IPS DF 6.9 (cell line): ENCODE measurements at regions not wholly inside any gene's neighbourhood (a gene's known extent, or its start where the extent isn't known, plus 50 kb on each side); places are given as distances from the start of the nearest gene placed in this dataset.
A peak's percentile ranks its signal among the peaks of the same experiment; 100 is the strongest.

Experiments used
- DNase-seq: peaks from one replicate; pipeline ENCODE4 v3.0.0-alpha.2; 2013; ENCODE audit warnings: low read depth, low spot score
- H3K27ac ChIP-seq: one replicate; pipeline ENCODE4 v1.5.1; 2013; ENCODE audit warnings: low read length, control low read depth
- H3K27me3 ChIP-seq: 2 replicates; pipeline ENCODE4 v1.6.1; 2013; ENCODE audit warnings: mild to moderate bottlenecking, low read length; ENCODE audit not compliant: control insufficient read depth, insufficient read depth
- H3K36me3 ChIP-seq: 2 replicates; pipeline ENCODE4 v1.6.1; 2013; ENCODE audit warnings: low read length; ENCODE audit not compliant: control insufficient read depth, insufficient read depth
- H3K4me1 ChIP-seq: 2 replicates; pipeline ENCODE4 v1.6.1; 2013; ENCODE audit warnings: low read length; ENCODE audit not compliant: control insufficient read depth, insufficient read depth
- H3K4me3 ChIP-seq: 2 replicates; pipeline ENCODE4 v1.5.1; 2013; ENCODE audit warnings: mild to moderate bottlenecking, low read length
- H3K9me3 ChIP-seq: 2 replicates; pipeline ENCODE4 v1.6.1; 2013; ENCODE audit warnings: low read length, inconsistent platforms; ENCODE audit not compliant: control insufficient read depth, insufficient read depth
- WGBS: extraction: QIAGEN DNeasy Blood & Tissue Kit; methylation state at CpG from one replicate; pipeline ENCODE4 v1.1.7; 2013; ENCODE audit warnings: mixed read lengths, missing lambda C conversion rate; ENCODE audit not compliant: insufficient read length, insufficient coverage; 5-methylcytosine and 5-hydroxymethylcytosine counted together

GRCh38 chr7:42700406-42701327, 211.2 kb downstream of the C7orf25 start:
- no peaks in the 10 kb centered on the region for H3K4me1 ChIP-seq
- no peak for DNase-seq
- no peaks in the 10 kb centered on the region for H3K36me3 ChIP-seq
- no CpG with 5 or more reads among the region's 6 CpGs for WGBS
- no peaks in the 10 kb centered on the region for H3K27me3 ChIP-seq
- H3K9me3 ChIP-seq: no peaks in the 10 kb centered on the region
- H3K4me3 ChIP-seq: no peak overlapping the region
- H3K27ac ChIP-seq: no peak overlapping the region

- Histone ChIP-seq H3K9me3 (no peaks in the 10 kb centered on the region), H3K4me3 (no peak overlapping the region), H3K36me3 (no peaks in the 10 kb centered on the region), H3K4me1 (no peaks in the 10 kb centered on the region), H3K27me3 (no peaks in the 10 kb centered on the region), H3K27ac (no peak overlapping the region)
- no CpG with 5 or more reads among the region's 11 CpGs for WGBS
- no peak for DNase-seq
These were observed 212.3 kb downstream of the C7orf25 start for GRCh38 chr7:42699380-42700178.

- Histone ChIP-seq H3K36me3 (no peaks in the 10 kb centered on the region), H3K9me3 (no peaks in the 10 kb centered on the region)
- no CpG with 5 or more reads among the region's 7 CpGs for WGBS
These were observed 213.1 kb downstream of the C7orf25 start for GRCh38 chr7:42698600-42699374.

GRCh38 chr7:42694894-42695507, 216.9 kb downstream of the C7orf25 start:
- no CpG with 5 or more reads among the region's 6 CpGs for WGBS
- H3K4me1 ChIP-seq: no peaks in the 10 kb centered on the region; the same call in 1 of the 2 replicates
- H3K27ac ChIP-seq: no peak overlapping the region
- H3K36me3 ChIP-seq: no peaks in the 10 kb centered on the region
- no peak for DNase-seq
- H3K9me3 ChIP-seq: no peaks in the 10 kb centered on the region
- no peaks in the 10 kb centered on the region for H3K27me3 ChIP-seq
- no peak overlapping the region for H3K4me3 ChIP-seq

More at GRCh38 chr7:42698600-42699374, 213.1 kb downstream of the C7orf25 start:
- DNase-seq: no peak
- H3K4me3 ChIP-seq: no peak overlapping the region
- H3K27me3 ChIP-seq: no peaks in the 10 kb centered on the region
- no peaks in the 10 kb centered on the region for H3K4me1 ChIP-seq
- no peak overlapping the region for H3K27ac ChIP-seq

GRCh38 chr7:42693722-42694121, 218.1 kb downstream of the C7orf25 start:
- no peak for DNase-seq
- no peak overlapping the region for H3K27ac ChIP-seq
- H3K4me1 ChIP-seq: no peaks in the 10 kb centered on the region; the same call in 1 of the 2 replicates
- H3K4me3 ChIP-seq: no peak overlapping the region
- H3K9me3 ChIP-seq: no peaks in the 10 kb centered on the region
- no peaks in the 10 kb centered on the region for H3K36me3 ChIP-seq
- H3K27me3 ChIP-seq: no peaks in the 10 kb centered on the region
- WGBS: no CpG with 5 or more reads among the region's 5 CpGs

- H3K27me3 ChIP-seq: no peaks in the 10 kb centered on the region
- H3K36me3 ChIP-seq: no peaks in the 10 kb centered on the region
- DNase-seq: no peak
- H3K4me3 ChIP-seq: no peak overlapping the region
- WGBS: no CpG with 5 or more reads among the region's 5 CpGs
- H3K27ac ChIP-seq: no peak overlapping the region
- no peaks in the 10 kb centered on the region for H3K9me3 ChIP-seq
- no peaks in the 10 kb centered on the region; the same call in 1 of the 2 replicates for H3K4me1 ChIP-seq
These were observed 219.2 kb downstream of the C7orf25 start for GRCh38 chr7:42692621-42693020.

GRCh38 chr7:42690794-42691639, 220.9 kb downstream of the C7orf25 start:
- WGBS: no CpG with 5 or more reads among the region's 11 CpGs
- H3K4me3 ChIP-seq: no peak overlapping the region

GRCh38 chr7:42689626-42690025, 222.2 kb downstream of the C7orf25 start:
- Histone ChIP-seq H3K4me1 (peaks cover 6% of the 10 kb centered on the region), H3K9me3 (no peaks in the 10 kb centered on the region), H3K27me3 (no peaks in the 10 kb centered on the region), H3K4me3 (no peak overlapping the region), H3K36me3 (no peaks in the 10 kb centered on the region), H3K27ac (no peak overlapping the region)
- no peak for DNase-seq
- WGBS: no CpG with 5 or more reads among the region's 1 CpG

More at GRCh38 chr7:42690794-42691639, 220.9 kb downstream of the C7orf25 start:
- no peak overlapping the region for H3K27ac ChIP-seq
- no peaks in the 10 kb centered on the region for H3K27me3 ChIP-seq
- H3K9me3 ChIP-seq: no peaks in the 10 kb centered on the region
- H3K4me1 ChIP-seq: no peaks in the 10 kb centered on the region; the same call in 1 of the 2 replicates
- H3K36me3 ChIP-seq: no peaks in the 10 kb centered on the region
- peak; percentile 50 for DNase-seq

- no peaks in the 10 kb centered on the region for H3K9me3 ChIP-seq
- peaks cover 7% of the 10 kb centered on the region for H3K4me1 ChIP-seq
- no peak overlapping the region for H3K27ac ChIP-seq
- H3K36me3 ChIP-seq: no peaks in the 10 kb centered on the region
- H3K27me3 ChIP-seq: no peaks in the 10 kb centered on the region
- no peak for DNase-seq
- no CpG with 5 or more reads among the region's 2 CpGs for WGBS
- H3K4me3 ChIP-seq: no peak overlapping the region
These were observed 223.9 kb downstream of the C7orf25 start for GRCh38 chr7:42688056-42688371.
